ENCODE measurements at regions not wholly inside any gene's neighbourhood (a gene's known extent, or its start where the extent isn't known, plus 50 kb on each side); places are given as distances from the start of the nearest gene placed in this dataset.

- TF ChIP-seq CTCF (IDR thresholded peaks at IDR 0.05; ENCODE audit: low read depth, low read length, missing control alignments): no peak
- H3K4me3 ChIP-seq (ENCODE audit: low read depth, low read length): no peak overlapping the region
- H3K36me3 ChIP-seq (replicated peaks): no peaks in the 10 kb centered on the region
- in situ Hi-C loops (cut with HindIII; ENCODE audit: low pct_ligation_motif_present, low sequenced_read_pairs): no loop called here
- H3K27me3 ChIP-seq (replicated peaks): no peaks in the 10 kb centered on the region
- no peak for DNase-seq
- H3K27ac ChIP-seq: no peak overlapping the region
These were observed 128.1 kb upstream of the SLC38A2 start for GRCh38 chr12:46500673-46501072.

GRCh38 chr12:46499901-46500300 lies 127.3 kb upstream of the SLC38A2 start:
- Histone ChIP-seq H3K27ac (no peak overlapping the region), H3K4me3 (ENCODE audit: low read depth, low read length) (no peak overlapping the region), H3K27me3 (replicated peaks) (no peaks in the 10 kb centered on the region), H3K36me3 (replicated peaks) (no peaks in the 10 kb centered on the region)
- in situ Hi-C loops (cut with HindIII; ENCODE audit: low pct_ligation_motif_present, low sequenced_read_pairs): no loop called here
- no peak for TF ChIP-seq CTCF (IDR thresholded peaks at IDR 0.05; ENCODE audit: low read depth, low read length, missing control alignments)
- DNase-seq: no peak

- in situ Hi-C loops (cut with HindIII; ENCODE audit: low pct_ligation_motif_present, low sequenced_read_pairs): no loop called here
- Histone ChIP-seq H3K27me3 (replicated peaks) (no peaks in the 10 kb centered on the region), H3K27ac (no peak overlapping the region), H3K4me3 (ENCODE audit: low read depth, low read length) (no peak overlapping the region), H3K36me3 (replicated peaks) (no peaks in the 10 kb centered on the region)
- TF ChIP-seq CTCF (IDR thresholded peaks at IDR 0.05; ENCODE audit: low read depth, low read length, missing control alignments): no peak
- DNase-seq: no peak
These were observed 126.7 kb upstream of the SLC38A2 start for GRCh38 chr12:46499226-46499625.

GRCh38 chr12:46497739-46498138 lies 125.2 kb upstream of the SLC38A2 start:
- Histone ChIP-seq H3K36me3 (replicated peaks) (no peaks in the 10 kb centered on the region), H3K27ac (no peak overlapping the region), H3K27me3 (replicated peaks) (no peaks in the 10 kb centered on the region), H3K4me3 (ENCODE audit: low read depth, low read length) (no peak overlapping the region)
- no peak for TF ChIP-seq CTCF (IDR thresholded peaks at IDR 0.05; ENCODE audit: low read depth, low read length, missing control alignments)
- in situ Hi-C loops (cut with HindIII; ENCODE audit: low pct_ligation_motif_present, low sequenced_read_pairs): no loop called here
- no peak for DNase-seq

GRCh38 chr12:46494424-46494823 lies 121.9 kb upstream of the SLC38A2 start:
- Histone ChIP-seq H3K27me3 (replicated peaks) (no peaks in the 10 kb centered on the region), H3K36me3 (replicated peaks) (no peaks in the 10 kb centered on the region), H3K27ac (peak overlapping the region; percentile 78), H3K4me3 (ENCODE audit: low read depth, low read length) (no peak overlapping the region)
- no peak for TF ChIP-seq CTCF (IDR thresholded peaks at IDR 0.05; ENCODE audit: low read depth, low read length, missing control alignments)
- DNase-seq: peak; percentile 38
- in situ Hi-C loops (cut with HindIII; ENCODE audit: low pct_ligation_motif_present, low sequenced_read_pairs): no loop called here

GRCh38 chr12:46493834-46494181 lies 121.2 kb upstream of the SLC38A2 start:
- Histone ChIP-seq H3K27ac (peak overlapping the region; percentile 78), H3K4me3 (ENCODE audit: low read depth, low read length) (no peak overlapping the region), H3K36me3 (replicated peaks) (no peaks in the 10 kb centered on the region), H3K27me3 (replicated peaks) (no peaks in the 10 kb centered on the region)
- no peak for TF ChIP-seq CTCF (IDR thresholded peaks at IDR 0.05; ENCODE audit: low read depth, low read length, missing control alignments)
- in situ Hi-C loops (cut with HindIII; ENCODE audit: low pct_ligation_motif_present, low sequenced_read_pairs): no loop called here
- no peak for DNase-seq

All from brain microvascular endothelial cell (primary cell).